Coronary artery (tissue), 2 donors: ENCODE measurements at regions not wholly inside any gene's neighbourhood (a gene's known extent, or its start where the extent isn't known, plus 50 kb on each side); places are given as distances from the start of the nearest gene placed in this dataset.

Experiments
- DNase-seq: peaks from one replicate; pipeline ENCODE4 v3.0.0-alpha.2; 2017; ENCODE audit warnings: low spot score
- H3K27ac ChIP-seq, 2 donors: fragments of 200-600 bp; sonication (generic); one replicate each; pipeline ENCODE4 v1.5.1; 2016 to 2019
- H3K4me3 ChIP-seq: fragments of 200-600 bp; sonication (generic); 2 replicates; pipeline ENCODE4 v1.5.1; 2016; ENCODE audit warnings: mild to moderate bottlenecking, moderate library complexity
- CTCF ChIP-seq: fragments of 200-600 bp; sonication (generic); IDR thresholded peaks from one replicate; pipeline ENCODE4 v1.5.1; 2019; ENCODE audit warnings: antibody characterized with exemption

GRCh38 chrX:20756585-20756984 lies 489.9 kb upstream of the RPS6KA3 start:
- no peak overlapping the region for H3K4me3 ChIP-seq
- DNase-seq, result no peak
- no peak for TF ChIP-seq CTCF
- no peak overlapping the region for H3K27ac ChIP-seq

DNA sequence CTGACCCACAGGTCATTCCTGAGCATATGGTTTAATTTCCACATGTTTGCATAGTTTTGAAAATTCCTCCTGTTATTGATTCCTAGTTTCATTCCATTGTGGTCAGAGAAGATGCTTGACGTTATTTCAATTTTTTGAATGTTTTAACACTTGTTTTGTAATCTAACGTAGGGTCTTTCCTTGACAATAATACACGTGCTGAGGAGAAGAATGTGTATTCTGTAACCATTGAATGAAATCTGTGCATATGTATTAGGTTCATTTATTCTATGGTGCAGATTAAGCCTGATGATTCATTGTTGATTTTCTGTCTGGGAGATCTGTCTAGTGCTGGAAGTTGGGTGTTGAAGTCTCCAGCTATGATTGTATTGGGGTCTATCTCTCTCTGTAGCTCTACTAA lies 486.4 kb upstream of the RPS6KA3 start:
- Histone ChIP-seq H3K27ac (no peak overlapping the region), H3K4me3 (no peak overlapping the region)
- DNase-seq, result no peak
- no peak for TF ChIP-seq CTCF

DNA sequence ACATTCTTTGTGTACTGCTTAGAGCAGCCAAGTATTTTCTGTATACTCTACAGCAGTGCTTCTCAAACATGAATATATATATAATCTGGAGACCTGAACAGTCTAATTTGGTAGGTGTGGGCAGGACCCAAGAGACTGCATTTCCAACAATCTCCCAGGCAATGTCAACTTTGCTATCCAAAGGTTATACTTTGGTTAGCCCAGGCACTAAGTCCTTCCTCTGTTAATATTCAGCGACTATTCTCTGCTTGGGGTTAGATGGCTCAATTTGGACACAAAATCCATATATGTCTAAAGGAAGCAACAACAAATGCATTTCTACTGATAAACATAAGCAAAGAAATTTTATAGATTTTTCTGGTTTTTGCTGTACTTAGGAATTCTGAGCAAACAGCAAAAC lies 480.0 kb upstream of the RPS6KA3 start:
- TF ChIP-seq CTCF, result no peak
- Histone ChIP-seq H3K27ac (no peak overlapping the region), H3K4me3 (no peak overlapping the region)
- DNase-seq, result no peak

DNA sequence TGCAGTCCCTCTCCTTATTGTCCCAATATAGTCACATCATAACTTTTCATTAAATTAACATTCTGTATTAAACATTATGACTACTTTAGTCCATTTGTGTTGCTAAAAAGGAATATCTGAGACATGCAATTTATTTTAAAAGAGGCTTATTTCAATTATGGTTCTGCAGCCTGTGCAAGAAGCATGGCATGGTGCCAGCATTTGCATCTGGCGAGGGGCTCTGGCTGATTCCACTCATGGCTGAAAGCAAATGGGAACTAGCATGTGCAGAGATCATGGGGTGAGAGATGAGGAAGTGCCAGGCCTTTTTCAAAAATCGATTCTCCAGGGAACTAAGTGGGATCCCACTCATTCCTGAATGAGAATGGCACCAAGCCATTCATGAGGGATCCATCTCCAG lies 476.3 kb upstream of the RPS6KA3 start:
- H3K27ac ChIP-seq, result no peak overlapping the region

GRCh38 chrX:20742106-20742505 lies 475.4 kb upstream of the RPS6KA3 start:
- Histone ChIP-seq H3K27ac (no peak overlapping the region), H3K4me3 (no peak overlapping the region)
- DNase-seq, result no peak
- no peak for TF ChIP-seq CTCF

More for the DNA sequence above, 476.3 kb upstream of the RPS6KA3 start:
- DNase-seq, result no peak
- no peak for TF ChIP-seq CTCF
- H3K4me3 ChIP-seq, result no peak overlapping the region

GRCh38 chrX:20740443-20740842 lies 473.7 kb upstream of the RPS6KA3 start:
- DNase-seq, result no peak
- no peak for TF ChIP-seq CTCF
- H3K4me3 ChIP-seq, result no peak overlapping the region
- H3K27ac ChIP-seq, result no peak overlapping the region

- no peak for DNase-seq
- H3K27ac ChIP-seq, result no peak overlapping the region
- TF ChIP-seq CTCF, result no peak
- H3K4me3 ChIP-seq, result no peak overlapping the region
Measured at GRCh38 chrX:20739038-20739745, 472.5 kb upstream of the RPS6KA3 start.
